ENCODE measurements at regions not wholly inside any gene's neighbourhood (a gene's known extent, or its start where the extent isn't known, plus 50 kb on each side); places are given as distances from the start of the nearest gene placed in this dataset.

- H3K36me3 ChIP-seq (ENCODE audit: control insufficient read depth, insufficient read depth, low read length): no peaks in the 10 kb centered on the region
- H3K4me1 ChIP-seq (ENCODE audit: control insufficient read depth, insufficient read depth, low read length): no peaks in the 10 kb centered on the region
- H3K27ac ChIP-seq (ENCODE audit: low read depth, low read length): no peak overlapping the region
- H3K27me3 ChIP-seq (ENCODE audit: control insufficient read depth, insufficient read depth, low read length, poor library complexity, severe bottlenecking): no peaks in the 10 kb centered on the region
- DNase-seq: no peak
- no peak overlapping the region for H3K9ac ChIP-seq (ENCODE audit: extremely low read depth, low read length, poor library complexity, severe bottlenecking)
- TF ChIP-seq, protein P1, sequence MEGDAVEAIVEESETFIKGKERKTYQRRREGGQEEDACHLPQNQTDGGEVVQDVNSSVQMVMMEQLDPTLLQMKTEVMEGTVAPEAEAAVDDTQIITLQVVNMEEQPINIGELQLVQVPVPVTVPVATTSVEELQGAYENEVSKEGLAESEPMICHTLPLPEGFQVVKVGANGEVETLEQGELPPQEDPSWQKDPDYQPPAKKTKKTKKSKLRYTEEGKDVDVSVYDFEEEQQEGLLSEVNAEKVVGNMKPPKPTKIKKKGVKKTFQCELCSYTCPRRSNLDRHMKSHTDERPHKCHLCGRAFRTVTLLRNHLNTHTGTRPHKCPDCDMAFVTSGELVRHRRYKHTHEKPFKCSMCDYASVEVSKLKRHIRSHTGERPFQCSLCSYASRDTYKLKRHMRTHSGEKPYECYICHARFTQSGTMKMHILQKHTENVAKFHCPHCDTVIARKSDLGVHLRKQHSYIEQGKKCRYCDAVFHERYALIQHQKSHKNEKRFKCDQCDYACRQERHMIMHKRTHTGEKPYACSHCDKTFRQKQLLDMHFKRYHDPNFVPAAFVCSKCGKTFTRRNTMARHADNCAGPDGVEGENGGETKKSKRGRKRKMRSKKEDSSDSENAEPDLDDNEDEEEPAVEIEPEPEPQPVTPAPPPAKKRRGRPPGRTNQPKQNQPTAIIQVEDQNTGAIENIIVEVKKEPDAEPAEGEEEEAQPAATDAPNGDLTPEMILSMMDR (conservative IDR thresholded peaks at IDR 0.05): no peak
- Mint-ChIP-seq H3K27me3 (ENCODE audit: insufficient read depth) (peaks cover 4% of the 10 kb centered on the region), H3K36me3 (ENCODE audit: low read depth) (no peaks in the 10 kb centered on the region), H3K9me3 (peaks cover 2% of the 10 kb centered on the region), H3K4me3 (no peak overlapping the region), H3K4me1 (peaks cover under 1% of the 10 kb centered on the region), H3K27ac (no peak overlapping the region)
- peaks cover 7% of the 10 kb centered on the region for H3K9me3 ChIP-seq (ENCODE audit: control insufficient read depth, low read length)
- WGBS, 2 experiments (ENCODE audit: insufficient coverage in 1 of 2, insufficient read length in 1 of 2): 93 to 100% methylated on average over 1 to 2 of the region's 2 CpGs
- H3K4me3 ChIP-seq (ENCODE audit: low read length): no peak overlapping the region
These were observed 51.3 kb upstream of the TANC1 start for GRCh38 chr2:158917121-158917520.

DNA sequence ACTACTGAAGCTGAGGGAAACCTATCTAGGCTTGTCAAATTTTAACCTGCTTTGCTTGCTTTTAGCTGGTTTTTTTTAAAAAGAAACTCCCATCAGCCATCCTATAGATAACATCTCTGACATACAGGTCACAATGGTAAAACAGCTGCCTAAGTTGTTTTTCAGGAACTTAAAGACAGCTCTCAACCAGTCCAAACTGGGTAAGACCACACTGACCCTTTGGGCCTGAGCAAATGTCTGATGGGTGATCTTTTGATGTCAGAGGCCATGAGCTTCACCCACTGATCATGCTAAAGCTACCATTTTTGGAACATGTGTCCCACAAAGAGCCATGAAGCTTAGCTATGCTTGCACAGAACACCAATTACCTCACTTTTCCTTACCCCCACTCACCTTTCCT, 50.0 kb upstream of the TANC1 start:
- Mint-ChIP-seq H3K27ac (no peak overlapping the region), H3K36me3 (ENCODE audit: low read depth) (no peaks in the 10 kb centered on the region), H3K4me3 (no peak overlapping the region), H3K27me3 (ENCODE audit: insufficient read depth) (peaks cover 4% of the 10 kb centered on the region), H3K9me3 (peaks cover 2% of the 10 kb centered on the region), H3K4me1 (peaks cover 14% of the 10 kb centered on the region)
- H3K36me3 ChIP-seq (ENCODE audit: control insufficient read depth, insufficient read depth, low read length): no peaks in the 10 kb centered on the region
- H3K27me3 ChIP-seq (ENCODE audit: control insufficient read depth, insufficient read depth, low read length, poor library complexity, severe bottlenecking): no peaks in the 10 kb centered on the region
- TF ChIP-seq, protein P1 (conservative IDR thresholded peaks at IDR 0.05): no peak
- H3K9me3 ChIP-seq (ENCODE audit: control insufficient read depth, low read length): peaks cover 7% of the 10 kb centered on the region
- no peak overlapping the region for H3K4me3 ChIP-seq (ENCODE audit: low read length)
- no peak overlapping the region for H3K9ac ChIP-seq (ENCODE audit: extremely low read depth, low read length, poor library complexity, severe bottlenecking)
- H3K27ac ChIP-seq (ENCODE audit: low read depth, low read length): no peak overlapping the region
- peaks cover 6% of the 10 kb centered on the region for H3K4me1 ChIP-seq (ENCODE audit: control insufficient read depth, insufficient read depth, low read length)
- no peak for DNase-seq

All from endodermal cell (in vitro differentiated cells).